NCI-H1417 (cell line): ENCODE measurements at regions not wholly inside any gene's neighbourhood (a gene's known extent, or its start where the extent isn't known, plus 50 kb on each side); places are given as distances from the start of the nearest gene placed in this dataset.

Source experiments
- DNase-seq, 3 experiments: peaks; one replicate each; lab custom pipeline; 2025; lab: John Stamatoyannopoulos, UW

DNA sequence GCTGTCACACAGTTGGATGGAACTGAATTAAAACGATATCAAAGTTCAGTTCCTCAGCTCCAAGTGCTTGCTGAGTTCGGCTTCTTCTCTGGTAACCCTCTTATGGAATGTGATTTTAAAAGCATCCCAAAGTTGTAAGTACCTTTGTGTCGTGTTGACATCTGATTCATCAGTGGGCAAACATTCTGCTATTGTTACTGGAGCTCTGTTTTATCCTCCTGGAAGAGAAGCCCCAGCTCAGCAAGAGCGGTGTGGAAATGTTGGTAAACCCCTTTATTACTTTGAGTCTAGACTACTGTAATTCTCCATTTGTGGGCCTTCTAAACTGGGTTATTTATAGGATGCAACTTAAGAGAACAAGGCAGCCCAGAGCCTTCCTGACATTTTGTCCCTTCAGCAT is 699.3 kb upstream of the WWC1 start:
- DNase-seq, result no peak

DNA sequence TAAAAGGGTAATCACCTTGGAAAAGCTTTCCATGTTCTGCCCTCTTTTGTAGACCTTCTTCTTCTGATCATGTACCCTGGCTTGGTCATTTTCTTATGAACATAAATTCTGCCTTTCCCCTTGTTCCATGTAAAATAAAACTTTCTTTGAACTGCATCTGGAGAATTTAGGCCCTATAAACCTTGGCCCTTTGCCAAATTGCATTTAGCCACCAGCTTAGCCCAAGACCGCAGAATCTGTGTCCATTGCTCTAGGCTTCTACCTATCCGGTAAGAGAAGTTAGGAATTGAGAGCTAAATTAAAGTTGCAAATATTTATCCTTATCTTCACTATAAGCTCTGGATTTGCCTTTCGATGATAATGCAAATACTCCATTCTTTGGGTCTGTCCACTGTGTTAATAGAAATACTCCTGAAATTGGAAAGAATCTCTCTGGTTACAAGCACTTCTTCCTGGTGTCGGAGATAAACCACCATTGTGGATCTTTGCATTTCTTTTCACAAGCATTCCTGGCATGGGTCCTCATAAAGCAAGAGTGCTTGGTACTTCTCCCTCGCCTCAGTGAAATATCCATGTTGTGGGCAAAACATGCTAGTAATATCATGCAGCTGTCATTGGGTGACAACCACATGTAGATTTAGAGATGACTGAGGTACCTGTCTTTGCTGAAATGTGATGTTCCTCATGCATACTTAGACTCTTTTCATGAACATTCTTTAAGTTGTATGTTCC is 698.0 kb upstream of the WWC1 start:
- DNase-seq, result no peak

DNA sequence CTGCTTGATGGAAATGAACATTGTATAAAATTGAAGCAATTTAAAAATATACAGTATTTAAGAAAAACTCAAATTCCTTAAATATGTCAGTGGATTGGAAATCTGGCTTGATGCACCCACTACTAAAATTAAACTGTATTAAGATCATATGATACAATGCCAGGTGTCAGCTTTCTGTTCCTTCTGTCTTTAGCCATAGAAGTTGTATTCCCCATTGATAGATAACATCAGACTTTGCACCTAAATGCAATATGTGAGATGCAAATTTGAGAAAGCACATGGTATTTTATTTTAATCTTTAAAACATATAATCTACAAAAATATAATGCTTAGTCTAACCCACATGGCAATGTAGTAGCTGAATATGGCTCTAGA is 697.4 kb upstream of the WWC1 start:
- DNase-seq, result no peak

DNA sequence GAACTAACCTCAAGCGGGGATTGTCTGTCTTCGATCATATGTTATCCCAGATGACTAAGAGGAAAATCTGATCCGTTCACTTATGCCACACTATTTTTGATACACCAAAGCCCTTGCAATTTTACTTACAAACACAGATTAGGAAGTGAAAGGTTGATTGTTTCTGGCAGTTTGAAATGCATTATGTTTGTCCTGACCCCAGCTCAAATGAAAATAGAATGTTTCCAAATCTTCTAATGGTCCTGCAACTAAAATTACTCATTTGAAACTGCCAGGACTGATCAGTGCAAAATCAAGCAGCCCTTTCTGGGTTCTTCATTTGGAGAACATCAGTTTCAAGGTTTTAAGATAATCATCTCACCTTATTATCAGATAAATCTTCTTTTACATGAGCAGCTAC is 696.7 kb upstream of the WWC1 start:
- DNase-seq, result no peak

DNA sequence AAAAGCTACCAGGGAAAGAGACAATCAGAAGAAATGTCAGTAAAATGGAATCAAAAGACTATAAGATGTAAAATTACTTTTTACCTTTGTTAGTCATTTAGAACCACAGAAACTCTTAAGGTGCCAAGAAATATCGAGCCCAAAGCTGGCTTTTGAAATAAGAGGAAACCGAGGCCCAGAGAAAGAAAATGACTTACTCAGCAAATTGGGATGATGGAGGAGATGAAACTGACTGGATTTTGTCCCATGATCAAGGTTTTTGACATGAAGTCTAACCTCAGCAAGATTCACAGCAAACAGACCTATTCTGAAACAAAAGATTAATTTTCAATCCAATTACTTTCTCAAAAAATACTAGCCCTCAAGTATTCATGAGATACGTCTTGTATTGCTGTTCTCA is 696.2 kb upstream of the WWC1 start:
- DNase-seq, result no peak

DNA sequence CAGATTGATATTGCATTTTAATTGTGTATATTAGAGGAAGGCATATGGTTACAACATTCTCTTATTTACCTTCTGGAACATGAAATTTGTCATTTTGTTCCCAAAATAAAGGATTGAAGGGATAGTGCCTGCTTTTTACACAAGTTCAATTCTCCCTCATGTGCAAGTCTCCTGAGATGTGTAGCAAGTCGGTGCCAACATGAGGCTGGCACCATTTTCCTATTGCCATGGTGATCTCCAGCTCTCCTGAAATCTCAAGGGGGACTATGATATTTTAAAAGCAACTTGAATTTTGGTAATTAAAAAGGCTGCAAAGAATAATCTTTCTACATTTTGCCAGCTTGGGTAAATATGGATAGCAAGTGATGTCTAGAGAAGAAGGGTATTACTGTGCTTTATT is 693.3 kb upstream of the WWC1 start:
- DNase-seq, result no peak

DNA sequence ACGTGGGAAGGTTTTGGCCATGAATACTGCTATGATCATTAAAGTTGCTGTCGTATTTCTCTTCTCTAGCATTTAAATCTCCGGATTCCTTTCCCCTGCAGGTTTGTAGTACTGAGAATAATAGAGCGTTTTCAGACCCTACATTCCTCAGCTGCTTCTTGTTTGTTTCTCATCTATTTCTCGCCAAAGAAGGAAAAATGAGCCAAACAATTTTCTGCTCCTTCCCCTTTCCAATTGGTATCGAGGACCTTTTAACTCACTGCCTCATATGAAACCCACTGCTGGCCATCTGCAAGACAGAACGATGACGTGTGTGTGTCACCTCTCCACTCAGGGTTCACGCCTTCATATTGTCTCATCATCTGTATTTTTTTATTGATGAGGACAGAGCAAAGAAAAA is 689.4 kb upstream of the WWC1 start:
- no peak for DNase-seq

DNA sequence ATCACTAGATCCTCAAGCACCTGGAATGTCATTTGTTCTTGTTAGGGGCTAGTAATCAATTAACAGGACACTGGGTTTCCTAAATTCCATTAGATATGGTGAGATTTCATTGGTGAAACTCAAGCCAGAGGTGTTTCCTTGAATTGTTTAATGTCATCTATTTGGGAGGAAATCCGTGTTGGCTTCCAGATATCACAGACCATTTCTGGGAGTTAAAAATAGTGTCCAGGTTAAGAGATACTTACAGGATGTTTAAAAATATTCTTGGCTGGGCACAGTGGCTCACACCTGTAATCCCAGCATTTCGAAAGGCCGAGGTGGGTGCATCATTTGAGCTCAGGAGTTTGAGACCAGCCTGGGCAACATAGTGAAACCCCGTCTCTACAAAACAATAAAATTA is 688.3 kb upstream of the WWC1 start:
- DNase-seq, result no peak

DNA sequence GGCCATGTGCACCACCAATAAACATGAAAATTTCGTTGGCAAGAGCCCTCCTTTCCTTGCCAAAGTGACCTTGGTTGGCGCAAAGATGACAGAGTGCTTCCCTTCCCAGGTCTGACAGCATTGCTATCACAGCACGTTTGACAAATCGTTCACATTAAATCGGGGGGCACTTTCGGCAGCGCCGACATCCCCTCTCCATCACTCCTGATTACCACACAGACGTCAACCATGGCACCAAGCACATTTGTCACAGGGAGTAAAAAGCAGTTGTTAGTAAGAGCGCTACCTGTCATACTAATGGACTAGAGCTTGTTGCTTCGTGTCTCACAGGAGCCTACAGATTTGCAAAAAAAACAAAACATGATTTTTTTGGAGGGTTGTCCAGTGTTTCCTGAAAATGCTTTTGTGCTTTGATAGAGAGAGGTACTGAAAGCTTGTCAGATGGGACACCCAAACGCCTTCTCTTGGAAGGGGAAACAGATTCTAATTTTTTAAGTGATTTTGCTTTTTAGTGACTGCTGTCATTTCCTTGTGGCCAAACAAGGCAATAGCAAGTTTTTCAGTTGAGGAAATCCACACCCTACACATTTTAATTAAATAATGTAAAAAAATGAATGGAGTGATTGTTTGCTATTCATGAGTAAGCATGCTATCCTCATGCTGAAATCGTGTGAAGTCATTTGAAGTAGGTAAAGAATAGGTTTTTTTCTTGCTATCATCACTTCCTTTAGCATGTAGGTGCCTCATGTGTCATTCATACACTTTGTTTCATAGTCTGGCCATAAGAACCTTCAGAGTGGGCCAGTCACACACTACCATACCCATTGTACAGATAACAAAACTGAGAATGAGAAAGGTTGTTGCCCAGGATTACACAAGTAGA is 682.8 kb upstream of the WWC1 start:
- DNase-seq, result no peak

DNA sequence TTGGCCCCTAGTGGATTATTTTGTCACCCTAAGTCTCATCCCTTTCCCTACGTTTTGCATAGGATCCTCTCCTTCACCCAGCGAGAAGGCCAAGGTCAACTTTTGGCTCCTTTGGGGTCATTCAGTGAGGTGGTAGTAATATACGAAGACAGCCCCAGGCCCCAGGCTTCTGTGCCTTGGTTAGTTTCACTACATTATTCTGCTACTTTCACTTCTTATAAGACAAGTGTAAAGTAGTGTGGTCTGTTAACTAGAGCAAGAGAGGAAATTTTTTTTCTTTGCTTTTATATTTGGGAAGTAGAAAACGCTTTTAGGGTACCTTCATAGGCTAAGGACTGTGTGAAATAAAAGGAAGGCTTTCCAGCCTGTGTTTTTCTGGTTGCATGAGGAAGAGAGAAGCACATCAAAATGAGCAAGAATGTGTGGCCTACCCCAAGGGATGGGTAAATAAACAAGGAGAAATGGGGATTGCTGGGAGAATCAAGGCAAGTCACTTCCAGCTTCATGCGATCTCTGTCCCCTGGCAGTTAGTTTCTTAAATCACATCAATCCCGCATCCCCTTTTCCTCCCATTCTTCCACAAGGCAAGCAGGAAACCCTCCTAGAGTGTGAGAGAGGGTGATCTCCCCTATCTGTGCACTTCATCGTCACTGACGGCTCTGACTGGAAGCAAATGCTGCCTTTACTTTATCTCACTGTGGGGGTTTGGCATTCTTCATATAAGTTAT is 677.0 kb upstream of the WWC1 start:
- DNase-seq, result peak in 1 of 3 experiments; percentile 0

DNA sequence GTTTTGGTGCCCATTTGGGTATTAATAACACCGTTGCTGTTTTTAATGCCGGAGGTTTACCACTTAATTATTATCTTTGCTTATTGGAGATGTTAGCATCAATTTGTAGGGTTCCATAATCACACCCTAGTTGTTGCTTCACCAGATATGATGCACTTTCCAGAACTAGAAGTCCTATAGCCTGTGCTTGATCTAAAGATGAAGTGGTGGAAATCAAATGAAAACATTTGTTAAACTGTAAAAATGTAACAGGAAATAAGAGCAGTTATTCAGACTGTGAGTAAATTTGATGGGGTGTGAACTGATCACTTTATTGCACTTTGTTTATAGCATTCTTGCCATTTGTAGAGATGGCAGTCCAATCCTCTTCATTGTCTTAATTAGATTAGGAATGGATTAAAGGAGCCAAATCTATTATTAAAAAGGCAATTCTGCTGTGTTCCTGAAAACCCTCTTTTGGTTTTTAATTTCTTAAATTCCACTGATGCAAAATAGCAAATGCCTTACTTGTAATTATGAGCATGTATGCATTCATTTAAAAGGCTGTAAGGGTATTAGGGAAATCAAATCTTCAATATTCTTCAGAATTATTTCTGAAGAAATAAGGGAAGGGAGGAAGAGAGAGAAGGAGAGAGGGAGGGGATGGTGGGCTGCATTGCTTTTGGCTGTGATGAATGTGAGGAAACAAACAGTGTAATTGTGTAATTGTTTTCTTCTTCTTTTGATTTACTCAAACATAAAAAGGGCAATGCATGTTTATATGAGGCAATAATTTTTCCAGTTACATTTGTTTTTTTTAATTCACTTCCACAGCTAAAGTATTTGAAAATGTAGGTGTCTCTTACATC is 675.2 kb upstream of the WWC1 start:
- no peak for DNase-seq

DNA sequence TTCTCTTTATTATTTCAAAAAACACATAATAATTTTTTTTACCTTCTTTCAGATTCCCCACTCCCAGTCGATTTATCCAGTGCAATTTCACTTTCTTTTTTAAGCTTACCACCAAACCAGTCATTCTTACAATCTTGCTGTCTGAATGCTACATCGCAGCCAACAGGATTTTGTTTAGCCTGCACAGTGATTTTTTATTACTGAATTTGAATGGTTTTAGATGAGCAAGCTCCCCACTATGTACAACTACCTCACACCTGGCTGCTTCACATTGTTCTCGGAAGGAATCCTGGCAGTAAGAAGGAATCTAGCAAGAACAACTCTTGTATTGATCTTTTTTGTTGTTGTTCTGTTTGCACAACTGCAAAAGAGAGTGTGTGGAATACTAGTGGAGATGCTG is 668.1 kb upstream of the WWC1 start:
- DNase-seq, result no peak

DNA sequence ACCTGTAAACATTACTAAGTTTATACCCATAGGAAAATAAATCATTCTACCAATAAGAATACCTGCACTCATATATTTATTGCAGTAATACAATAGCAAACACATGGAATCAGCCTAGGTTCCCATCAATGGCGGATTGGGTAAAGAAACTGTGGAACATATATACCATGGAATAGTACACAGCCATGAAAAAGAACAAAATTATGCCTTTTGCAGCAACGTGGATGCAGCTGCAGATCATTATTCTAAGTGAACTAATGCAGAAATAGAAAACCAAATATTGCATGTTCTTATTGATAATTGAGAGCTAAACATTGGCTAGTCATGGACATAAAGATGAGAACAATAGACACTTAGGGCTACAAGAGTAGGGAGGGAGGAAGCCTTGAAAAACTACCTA is 667.4 kb upstream of the WWC1 start:
- no peak for DNase-seq

DNA sequence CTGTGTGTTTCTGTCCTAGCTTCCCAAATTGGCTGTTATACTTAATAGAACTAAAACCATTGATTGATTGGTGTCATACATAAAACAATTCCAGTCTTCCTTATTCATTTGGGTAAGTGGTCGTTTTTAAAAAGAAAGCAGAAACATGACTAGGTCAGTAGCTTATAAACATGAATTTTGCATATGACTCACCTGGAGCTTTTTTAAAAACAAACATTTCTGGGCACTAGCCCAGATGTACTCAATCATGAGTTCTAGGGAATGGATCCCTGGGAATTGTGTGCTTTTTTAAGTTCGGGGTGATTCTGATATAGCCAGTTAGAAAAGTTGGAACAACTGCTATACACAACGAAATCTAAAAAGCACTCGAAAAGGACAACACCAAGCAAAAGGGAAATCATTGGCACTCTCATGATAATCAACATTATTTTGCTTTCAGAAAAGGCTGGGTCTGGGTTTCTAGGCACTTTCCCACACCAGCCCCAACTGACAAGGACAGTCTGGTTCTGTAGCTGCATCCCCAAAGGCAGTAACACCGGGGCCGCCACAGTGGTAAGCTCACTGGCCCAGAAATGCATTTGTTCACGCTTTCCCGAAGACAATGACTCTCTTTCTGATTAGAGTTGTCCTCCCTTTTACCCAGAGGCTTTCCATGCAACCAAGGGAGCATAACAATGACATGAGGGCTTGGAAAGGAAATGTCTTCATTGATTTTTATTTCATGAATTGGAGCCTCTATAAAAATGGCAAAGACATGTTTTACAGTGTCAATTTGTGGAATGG is 664.9 kb upstream of the WWC1 start:
- no peak for DNase-seq

DNA sequence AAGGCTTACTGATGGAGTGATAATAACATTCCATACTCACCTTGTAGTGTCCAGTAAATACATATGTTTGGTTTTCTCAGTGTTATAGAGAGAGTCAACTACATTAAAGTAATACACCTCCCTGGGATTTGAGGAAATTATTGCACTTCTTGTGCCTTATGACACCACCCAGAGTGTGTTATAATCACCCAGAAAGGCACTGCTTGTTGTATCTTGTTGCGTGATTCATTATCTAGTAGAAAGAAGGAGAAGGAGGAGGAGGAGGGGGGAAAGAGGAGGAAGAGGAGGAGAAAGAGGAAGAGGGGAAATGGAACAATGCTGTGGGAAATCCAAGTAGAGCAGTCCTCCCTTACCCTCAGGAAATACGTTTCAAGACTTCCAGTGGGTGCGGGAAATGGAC is 661.8 kb upstream of the WWC1 start:
- no peak for DNase-seq

DNA sequence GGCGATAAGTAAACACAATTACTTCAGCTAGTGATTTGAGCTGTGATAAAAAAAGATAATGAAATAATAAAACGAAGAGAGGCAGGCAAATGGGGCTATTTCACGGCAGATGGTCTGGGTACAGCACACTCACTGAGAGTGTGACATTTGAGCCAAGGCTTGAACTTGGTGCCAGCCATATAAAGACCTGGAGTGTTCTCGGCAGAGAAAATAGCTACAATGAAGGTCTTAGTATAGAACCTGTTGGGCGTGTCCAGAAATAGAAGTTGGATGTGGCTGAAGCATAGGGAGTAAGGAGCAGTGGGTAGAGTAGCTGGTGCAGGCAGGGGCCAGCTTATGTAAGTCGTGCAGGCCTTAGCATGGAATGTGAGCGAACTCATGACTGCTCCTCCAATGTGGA is 660.3 kb upstream of the WWC1 start:
- DNase-seq, result no peak

DNA sequence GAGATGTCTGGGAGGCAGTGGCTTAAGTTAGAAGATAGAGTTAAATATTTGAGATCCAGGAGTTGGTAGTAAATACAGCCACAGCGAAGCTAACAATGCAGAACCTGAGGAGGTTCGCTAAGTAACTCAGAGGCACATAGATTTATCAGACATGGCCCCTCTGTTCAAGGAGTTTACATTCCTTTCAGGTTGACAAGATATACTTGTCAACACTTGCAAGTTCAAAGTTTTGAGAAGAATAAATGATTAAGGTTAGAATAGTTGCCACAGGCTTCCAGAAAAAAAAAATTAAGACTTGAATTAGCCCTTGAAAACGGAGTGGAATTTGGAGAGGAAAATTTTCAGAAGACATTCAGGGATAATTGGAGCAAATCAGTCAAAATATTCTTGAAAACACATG is 658.3 kb upstream of the WWC1 start:
- DNase-seq, result no peak

DNA sequence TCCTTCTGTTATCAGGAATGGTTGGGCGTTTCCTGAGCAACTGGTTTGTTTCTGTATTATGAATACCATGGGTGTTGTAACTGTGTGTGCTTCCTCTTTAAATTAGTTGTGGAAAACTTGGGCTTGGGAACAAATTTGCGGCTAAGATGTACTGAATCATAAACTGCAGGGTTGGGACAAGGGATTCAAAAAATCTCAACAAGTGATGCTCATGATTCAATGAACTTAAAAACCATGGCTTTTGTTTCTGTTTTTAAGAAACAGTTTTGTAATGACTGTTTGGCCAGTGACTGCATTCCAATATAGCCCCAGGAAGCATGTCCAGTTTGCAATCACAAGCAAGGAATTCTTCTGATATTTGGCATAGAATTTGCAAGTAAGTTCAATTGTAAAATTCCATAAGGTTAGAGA is 657.5 kb upstream of the WWC1 start:
- DNase-seq, result no peak

DNA sequence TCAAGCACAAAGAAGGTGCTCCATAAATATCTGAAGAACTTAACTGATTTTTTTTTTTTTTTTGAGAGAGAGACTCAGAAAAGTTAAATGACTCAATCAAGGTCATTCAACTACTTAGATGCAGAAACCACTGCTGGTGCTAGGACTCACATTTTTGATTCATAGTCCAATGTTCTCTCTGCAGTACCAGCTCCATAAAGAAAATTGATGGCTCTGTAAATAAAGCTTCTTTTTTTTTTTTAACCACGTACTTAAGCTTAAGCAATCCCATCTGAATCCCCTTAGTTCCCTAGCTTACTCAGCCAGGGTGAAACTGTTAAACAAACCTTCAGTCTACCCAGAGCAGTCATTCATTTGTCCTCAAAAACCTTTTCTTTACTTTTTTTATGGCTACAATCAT is 657.0 kb upstream of the WWC1 start:
- DNase-seq, result peak in 1 of 3 experiments; percentile 16

DNA sequence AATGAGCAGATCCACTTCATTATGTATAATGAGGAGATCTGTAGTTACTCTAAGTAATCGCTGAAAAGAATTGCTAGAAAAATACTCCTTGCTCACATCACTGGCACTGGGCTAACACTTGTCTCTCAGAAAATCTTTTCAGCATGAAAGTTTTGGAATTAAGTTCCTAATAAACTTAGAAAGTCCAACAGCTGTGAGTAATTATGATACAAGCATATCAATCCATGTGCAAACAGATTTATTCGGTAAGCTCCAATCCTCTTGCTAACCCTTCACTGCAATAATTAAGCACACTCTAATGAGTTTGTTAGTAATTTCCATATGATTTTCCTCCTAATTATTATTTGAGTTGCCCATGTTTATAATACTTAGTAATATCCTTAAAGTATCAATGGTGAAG is 652.6 kb upstream of the WWC1 start:
- no peak for DNase-seq

DNA sequence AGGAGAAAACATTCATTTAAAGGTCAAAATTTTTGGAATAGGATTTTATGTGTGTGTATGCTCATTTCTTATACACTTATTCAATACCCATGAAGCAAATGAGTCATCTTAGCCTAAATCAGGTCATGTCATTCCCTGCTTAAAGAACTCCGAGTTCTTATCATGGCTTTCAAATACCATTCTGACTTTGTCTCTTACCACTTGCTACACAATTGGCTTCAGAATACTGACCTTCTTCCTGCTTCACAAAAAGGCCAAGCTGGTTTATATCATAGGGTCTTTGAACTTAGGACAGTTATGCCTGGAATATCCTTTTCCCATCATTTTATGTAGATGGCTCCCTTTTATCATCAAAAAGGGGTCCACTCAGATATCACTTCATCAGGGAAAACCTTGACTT is 652.2 kb upstream of the WWC1 start:
- no peak for DNase-seq
